Heart left ventricle (tissue), 16 donors: ENCODE measurements at regions not wholly inside any gene's neighbourhood (a gene's known extent, or its start where the extent isn't known, plus 50 kb on each side); places are given as distances from the start of the nearest gene placed in this dataset.

ENCODE experiments used
- ATAC-seq, 4 donors: fragments of 200-7000 bp; cut with Tn5 transposase; one replicate each; pipeline ENCODE4 v1.9.1; 2020 to 2022; ENCODE audit warnings: moderate library complexity in 4 of 4, mild to moderate bottlenecking in 3 of 4, moderate number of reproducible peaks in 1 of 4
- DNase-seq, 5 donors: peaks; one replicate each; pipeline ENCODE4 v3.0.0-alpha.2; 2020
- H3K27ac ChIP-seq, 12 donors: fragments of 200-600 bp; sonication (generic) in 4 of 12; one replicate each; pipeline versions ENCODE4 v1.5.0 to v1.8.0; 2016 to 2022; ENCODE audit warnings: mild to moderate bottlenecking in 2 of 12
- H3K27me3 ChIP-seq, 9 donors: fragments of 200-600 bp; sonication (generic) in 2 of 9; one replicate each; pipeline versions ENCODE4 v1.5.1 to v1.8.0; 2016 to 2022; ENCODE audit warnings: mild to moderate bottlenecking in 3 of 9
- H3K36me3 ChIP-seq, 9 donors: fragments of 200-600 bp; sonication (generic) in 2 of 9; one replicate each; pipeline versions ENCODE4 v1.5.0 to v1.8.0; 2018 to 2022; ENCODE audit warnings: mild to moderate bottlenecking in 2 of 9
- H3K4me1 ChIP-seq, 12 donors: fragments of 200-600 bp; sonication (generic) in 4 of 12; one replicate each; pipeline versions ENCODE4 v1.5.0 to v1.8.0; 2016 to 2022; ENCODE audit warnings: mild to moderate bottlenecking in 3 of 12
- H3K4me3 ChIP-seq, 12 donors: fragments of 200-600 bp; sonication (generic) in 4 of 12; one replicate each; pipeline versions ENCODE4 v1.5.0 to v1.8.0; 2017 to 2022; ENCODE audit warnings: mild to moderate bottlenecking in 9 of 12, moderate library complexity in 4 of 12
- H3K9me3 ChIP-seq, 12 donors: fragments of 200-600 bp; sonication (generic) in 4 of 12; one replicate each; pipeline versions ENCODE4 v1.5.0 to v1.8.0; 2016 to 2022; ENCODE audit warnings: mild to moderate bottlenecking in 1 of 12
- POLR2A ChIP-seq, 2 donors: fragments of 450-650 bp; IDR thresholded peaks; one replicate each; pipeline ENCODE4 v1.6.1; 2017; ENCODE audit warnings: antibody characterized with exemption in 2 of 2, mild to moderate bottlenecking in 2 of 2, moderate library complexity in 2 of 2
- WGBS, 4 donors: extraction: QIAGEN DNeasy Blood & Tissue Kit in 2 of 4; methylation state at CpG; one replicate each; pipeline versions ENCODE4 v1.1.5 to v1.1.7; 2013 to 2018; 5-methylcytosine and 5-hydroxymethylcytosine counted together
- intact Hi-C, 10 donors: fragments of 100-400 bp; cut with DNase I; formaldehyde crosslinking; loops; one replicate each; pipeline versions ENCODE4 v1.11.1 to v1.14.2; 2022
- TF ChIP-seq, protein P1 (sequence below), 12 donors: fragments of 200-600 bp; sonication (generic) in 4 of 12; IDR thresholded peaks; one replicate each; pipeline versions ENCODE4 v1.5.0 to v1.8.0; 2018 to 2022; ENCODE audit warnings: antibody characterized with exemption in 12 of 12, mild to moderate bottlenecking in 5 of 12
- donor health status: ischemic (EF 13 %, LVEDD 7.1; RV severe dilation, severe dysfunction).
- donor health status: healthy with polysubstance abuse.
- donor health status: DM: no; HTN: yes; CAD: no.
- donor health status: DM: no; HTN: no; CAD: no.
- donor health status: ischemic (EF 25% LVEDD 6.9; RV normal size, moderate dysfunction).
- donor health status: ischemic (EF 25% LVEDD 5.7; RV mildly dilated, moderate dysfunction).
- donor health status: healthy.
- donor health status: DM: yes; HTN: yes; CAD: no.
- donor health status: ischemic (EF 35%, LVEDD 5.7; RV mildly dilated, moderate dysfunction).
- donor health status: nonischemic (EF 11% LVEDD 7.7; RV severe dilation, severe dysfunction).
- donor health status: DM: yes; HTN: yes; CAD: no.
- donor health status: PGD.
- donor health status: ischemic (EF 29% LVEDD 5.4; RV normal size, mild dysfunction).
- donor health status: nonischemic (EF 23%, LVEDD 6.1; RV moderate dilation, normal function).

DNA sequence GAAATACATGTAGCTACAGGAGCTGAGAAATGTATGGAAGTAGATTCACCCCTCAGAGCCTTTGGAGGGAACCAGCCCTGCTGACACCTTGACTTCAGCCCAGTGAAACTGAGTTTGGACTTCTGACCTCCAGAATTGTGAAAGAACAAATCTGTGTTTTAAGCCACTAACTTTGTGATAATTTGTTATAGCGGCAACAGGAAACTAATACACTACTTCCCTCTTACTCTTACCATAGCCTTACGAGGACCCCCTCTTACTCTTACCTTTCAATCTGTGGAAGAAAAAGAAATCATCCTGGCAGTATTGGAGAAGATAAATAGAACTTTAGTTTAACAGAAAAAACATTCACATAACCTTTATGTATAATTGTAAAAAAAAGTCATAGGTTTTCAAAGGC is 353.6 kb upstream of the USP24 start:
- DNase-seq (no peak), ATAC-seq (no peak)
- Histone ChIP-seq H3K4me1 (no peaks in the 10 kb centered on the region), H3K27ac (no peak overlapping the region), H3K27me3 (no peaks in the 10 kb centered on the region), H3K9me3 (peaks cover 0 to 3% (median 0%) of the 10 kb centered on the region in 12 donors), H3K4me3 (no peak overlapping the region), H3K36me3 (no peaks in the 10 kb centered on the region)
- 70 to 93% (median 82%) methylated on average over 2 of the region's 2 CpGs for WGBS, 4 donors
- intact Hi-C loops, result no loop called here
- no peak for TF ChIP-seq POLR2A (IDR thresholded peaks at IDR 0.05)
- TF ChIP-seq, protein P1, sequence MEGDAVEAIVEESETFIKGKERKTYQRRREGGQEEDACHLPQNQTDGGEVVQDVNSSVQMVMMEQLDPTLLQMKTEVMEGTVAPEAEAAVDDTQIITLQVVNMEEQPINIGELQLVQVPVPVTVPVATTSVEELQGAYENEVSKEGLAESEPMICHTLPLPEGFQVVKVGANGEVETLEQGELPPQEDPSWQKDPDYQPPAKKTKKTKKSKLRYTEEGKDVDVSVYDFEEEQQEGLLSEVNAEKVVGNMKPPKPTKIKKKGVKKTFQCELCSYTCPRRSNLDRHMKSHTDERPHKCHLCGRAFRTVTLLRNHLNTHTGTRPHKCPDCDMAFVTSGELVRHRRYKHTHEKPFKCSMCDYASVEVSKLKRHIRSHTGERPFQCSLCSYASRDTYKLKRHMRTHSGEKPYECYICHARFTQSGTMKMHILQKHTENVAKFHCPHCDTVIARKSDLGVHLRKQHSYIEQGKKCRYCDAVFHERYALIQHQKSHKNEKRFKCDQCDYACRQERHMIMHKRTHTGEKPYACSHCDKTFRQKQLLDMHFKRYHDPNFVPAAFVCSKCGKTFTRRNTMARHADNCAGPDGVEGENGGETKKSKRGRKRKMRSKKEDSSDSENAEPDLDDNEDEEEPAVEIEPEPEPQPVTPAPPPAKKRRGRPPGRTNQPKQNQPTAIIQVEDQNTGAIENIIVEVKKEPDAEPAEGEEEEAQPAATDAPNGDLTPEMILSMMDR (IDR thresholded peaks at IDR 0.05), result no peak

DNA sequence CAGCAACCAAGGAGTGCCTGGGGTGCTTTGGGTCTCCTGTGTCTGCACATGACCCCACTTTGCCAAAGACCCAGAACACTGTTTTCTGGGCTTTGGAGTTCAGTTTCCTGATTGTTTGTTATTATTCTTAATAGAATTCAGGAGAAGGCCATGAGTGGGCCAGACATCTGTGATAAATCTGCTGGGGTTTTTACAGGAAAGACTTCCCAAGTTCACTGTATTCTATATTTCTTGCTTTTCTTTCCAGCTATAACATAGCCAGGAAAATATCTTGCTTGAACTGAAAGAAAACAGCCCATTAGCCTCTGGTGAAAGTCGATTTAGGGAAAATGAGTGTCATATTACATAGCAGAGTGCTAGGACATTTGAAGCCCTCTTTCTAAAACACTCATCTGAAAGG is 345.1 kb upstream of the USP24 start:
- Histone ChIP-seq H3K9me3 (no peaks in the 10 kb centered on the region), H3K27ac (no peak overlapping the region), H3K27me3 (no peaks in the 10 kb centered on the region), H3K4me3 (no peak overlapping the region), H3K4me1 (peaks cover 0 to 7% (median 0%) of the 10 kb centered on the region in 12 donors), H3K36me3 (no peaks in the 10 kb centered on the region)
- ATAC-seq (no peak), DNase-seq (no peak)
- 49 to 56% (median 52%) methylated on average over 1 of the region's 1 CpG for WGBS, 4 donors
- intact Hi-C loops, result no loop called here
- TF ChIP-seq, protein P1 (IDR thresholded peaks at IDR 0.05), result no peak
- no peak for TF ChIP-seq POLR2A (IDR thresholded peaks at IDR 0.05)

DNA sequence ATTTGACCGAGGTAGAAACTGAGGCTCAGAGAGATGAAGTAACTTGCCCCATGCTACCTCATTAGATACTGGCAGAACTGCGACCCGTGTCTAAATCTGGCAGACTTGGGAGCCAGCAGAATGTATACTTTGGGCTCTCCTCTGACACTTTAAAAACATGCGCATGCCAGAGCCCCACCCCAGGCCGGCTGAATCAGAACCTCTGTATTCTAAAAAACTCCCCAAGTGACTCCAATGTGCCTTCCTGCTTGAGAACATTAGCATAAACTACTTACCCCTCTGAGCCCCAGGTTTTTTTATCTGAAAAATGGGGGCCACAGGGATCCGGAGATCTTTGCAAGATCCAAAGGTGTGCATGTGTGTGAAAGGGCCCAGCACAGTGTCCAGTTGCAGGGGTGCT is 344.7 kb upstream of the USP24 start:
- H3K9me3 ChIP-seq, result no peaks in the 10 kb centered on the region
- DNase-seq, result no peak
- no peak overlapping the region for H3K4me3 ChIP-seq
- no peaks in the 10 kb centered on the region for H3K36me3 ChIP-seq
- H3K27me3 ChIP-seq, result no peaks in the 10 kb centered on the region
- TF ChIP-seq, protein P1 (IDR thresholded peaks at IDR 0.05), result no peak
- TF ChIP-seq POLR2A (IDR thresholded peaks at IDR 0.05), result no peak
- 86 to 90% (median 88%) methylated on average over 6 of the region's 6 CpGs for WGBS, 4 donors
- H3K27ac ChIP-seq, result no peak overlapping the region
- no peak for ATAC-seq
- intact Hi-C loops, result no loop called here
- H3K4me1 ChIP-seq, result peaks cover 0 to 7% (median 0%) of the 10 kb centered on the region in 12 donors

DNA sequence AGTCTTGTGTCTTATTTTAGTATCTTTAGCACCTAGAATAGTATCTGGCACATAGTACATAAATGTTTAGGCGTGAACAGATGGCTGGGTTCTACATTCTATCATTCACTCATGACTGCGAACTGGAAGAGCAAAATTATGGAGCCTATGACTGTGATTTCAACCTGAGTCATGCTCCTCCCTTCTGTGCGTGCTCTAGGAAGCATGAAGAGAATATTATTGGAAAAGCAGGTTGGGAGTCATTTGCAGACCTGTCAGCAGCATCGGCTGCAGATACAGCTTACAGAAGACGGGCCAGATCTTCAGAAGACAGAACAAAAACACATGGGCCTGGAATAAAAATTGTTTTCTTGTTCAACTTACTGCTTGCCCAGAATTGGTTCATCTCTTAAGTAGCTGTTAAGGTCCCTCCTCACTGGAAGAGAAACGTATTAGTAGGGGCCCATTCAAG is 344.0 kb upstream of the USP24 start:
- TF ChIP-seq, protein P1 (IDR thresholded peaks at IDR 0.05), result no peak
- no peak for TF ChIP-seq POLR2A (IDR thresholded peaks at IDR 0.05)
- no peak overlapping the region for H3K4me3 ChIP-seq
- no peaks in the 10 kb centered on the region for H3K36me3 ChIP-seq
- H3K4me1 ChIP-seq, result peaks cover 0 to 7% (median 0%) of the 10 kb centered on the region in 12 donors
- H3K27me3 ChIP-seq, result no peaks in the 10 kb centered on the region
- ATAC-seq (no peak), DNase-seq (no peak)
- H3K27ac ChIP-seq, result no peak overlapping the region
- WGBS, 4 donors, result 73 to 75% (median 74%) methylated on average over 6 of the region's 6 CpGs
- H3K9me3 ChIP-seq, result no peaks in the 10 kb centered on the region
- intact Hi-C loops, result no loop called here
